ENCODE measurements at regions not wholly inside any gene's neighbourhood (a gene's known extent, or its start where the extent isn't known, plus 50 kb on each side); places are given as distances from the start of the nearest gene placed in this dataset.

DNA sequence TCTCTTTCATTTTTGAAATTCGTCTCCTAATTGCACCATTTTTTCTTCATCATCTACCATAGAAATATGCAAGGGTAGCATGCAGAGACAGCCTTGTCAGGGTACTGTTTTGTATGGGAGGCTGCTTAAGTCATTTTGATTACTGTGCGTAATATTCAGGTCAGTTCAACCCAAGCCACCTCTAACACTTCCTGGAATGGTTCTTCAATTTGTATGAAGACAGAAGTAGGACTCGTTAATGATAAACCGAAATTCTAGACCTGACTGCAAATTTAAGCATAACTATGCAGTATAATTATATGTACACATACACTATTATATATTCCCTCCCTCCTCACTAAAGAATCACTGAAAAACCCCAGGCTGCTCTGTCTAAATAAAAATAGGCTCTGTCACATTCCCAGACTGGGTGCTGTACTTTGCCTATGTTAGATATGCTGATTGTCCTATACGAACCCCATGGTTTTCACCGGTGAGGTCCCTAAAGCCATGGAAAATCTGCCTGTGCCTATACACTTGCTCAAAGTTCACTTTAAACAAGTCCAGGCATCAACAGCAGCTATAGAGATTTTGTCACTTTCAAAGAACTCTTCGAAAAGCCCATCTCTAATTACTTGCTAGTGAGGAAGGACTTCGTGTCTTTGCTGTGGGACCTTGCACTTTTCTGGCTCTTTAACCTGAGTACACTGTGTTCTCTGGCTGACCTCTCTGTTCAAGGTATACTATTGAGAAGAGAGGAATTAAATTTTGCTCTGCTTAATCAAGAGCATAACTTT is 352.1 kb upstream of the CD180 start:
- TF ChIP-seq, protein P1, sequence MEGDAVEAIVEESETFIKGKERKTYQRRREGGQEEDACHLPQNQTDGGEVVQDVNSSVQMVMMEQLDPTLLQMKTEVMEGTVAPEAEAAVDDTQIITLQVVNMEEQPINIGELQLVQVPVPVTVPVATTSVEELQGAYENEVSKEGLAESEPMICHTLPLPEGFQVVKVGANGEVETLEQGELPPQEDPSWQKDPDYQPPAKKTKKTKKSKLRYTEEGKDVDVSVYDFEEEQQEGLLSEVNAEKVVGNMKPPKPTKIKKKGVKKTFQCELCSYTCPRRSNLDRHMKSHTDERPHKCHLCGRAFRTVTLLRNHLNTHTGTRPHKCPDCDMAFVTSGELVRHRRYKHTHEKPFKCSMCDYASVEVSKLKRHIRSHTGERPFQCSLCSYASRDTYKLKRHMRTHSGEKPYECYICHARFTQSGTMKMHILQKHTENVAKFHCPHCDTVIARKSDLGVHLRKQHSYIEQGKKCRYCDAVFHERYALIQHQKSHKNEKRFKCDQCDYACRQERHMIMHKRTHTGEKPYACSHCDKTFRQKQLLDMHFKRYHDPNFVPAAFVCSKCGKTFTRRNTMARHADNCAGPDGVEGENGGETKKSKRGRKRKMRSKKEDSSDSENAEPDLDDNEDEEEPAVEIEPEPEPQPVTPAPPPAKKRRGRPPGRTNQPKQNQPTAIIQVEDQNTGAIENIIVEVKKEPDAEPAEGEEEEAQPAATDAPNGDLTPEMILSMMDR (IDR thresholded peaks at IDR 0.05) = no peak
- no peak for TF ChIP-seq POLR2A (IDR thresholded peaks at IDR 0.05)

Data from tibial nerve (tissue), 3 donors.